ENCODE measurements at regions not wholly inside any gene's neighbourhood (a gene's known extent, or its start where the extent isn't known, plus 50 kb on each side); places are given as distances from the start of the nearest gene placed in this dataset.

DNA sequence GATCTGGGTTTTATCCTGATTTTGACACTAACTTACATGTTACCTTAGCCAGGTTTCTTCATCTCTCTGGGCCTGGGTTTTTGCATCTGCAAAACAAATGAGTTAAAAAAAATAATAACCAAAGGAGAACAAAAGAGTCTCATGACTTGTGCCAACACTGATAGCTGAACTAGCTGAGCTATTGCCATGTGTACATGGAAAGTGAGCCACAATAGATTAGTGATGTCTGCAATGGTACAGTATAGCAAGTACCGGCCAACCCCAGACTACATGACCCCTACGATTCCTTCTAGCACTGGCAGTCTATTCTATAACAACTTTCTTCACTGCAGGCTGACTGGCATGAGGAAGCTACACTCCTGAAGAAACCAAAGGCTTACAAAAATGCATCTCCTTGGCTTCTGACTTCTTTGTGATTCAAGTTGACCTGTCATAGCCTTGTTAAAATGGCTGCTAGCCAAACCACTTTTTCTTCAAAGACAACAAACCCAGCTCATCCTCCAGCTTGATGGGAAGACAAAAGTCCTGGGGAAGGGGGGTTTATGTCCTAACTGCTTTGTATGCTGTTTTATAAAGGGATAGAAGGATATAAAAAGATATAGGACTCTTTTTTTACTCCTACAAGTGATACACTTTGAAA is 123.7 kb downstream of the DAD1 start:
- no peak for DNase-seq (ENCODE audit: low read depth)
- H3K4me3 ChIP-seq (ENCODE audit: low read depth, low read length), result no peak overlapping the region
- TF ChIP-seq, protein P1, sequence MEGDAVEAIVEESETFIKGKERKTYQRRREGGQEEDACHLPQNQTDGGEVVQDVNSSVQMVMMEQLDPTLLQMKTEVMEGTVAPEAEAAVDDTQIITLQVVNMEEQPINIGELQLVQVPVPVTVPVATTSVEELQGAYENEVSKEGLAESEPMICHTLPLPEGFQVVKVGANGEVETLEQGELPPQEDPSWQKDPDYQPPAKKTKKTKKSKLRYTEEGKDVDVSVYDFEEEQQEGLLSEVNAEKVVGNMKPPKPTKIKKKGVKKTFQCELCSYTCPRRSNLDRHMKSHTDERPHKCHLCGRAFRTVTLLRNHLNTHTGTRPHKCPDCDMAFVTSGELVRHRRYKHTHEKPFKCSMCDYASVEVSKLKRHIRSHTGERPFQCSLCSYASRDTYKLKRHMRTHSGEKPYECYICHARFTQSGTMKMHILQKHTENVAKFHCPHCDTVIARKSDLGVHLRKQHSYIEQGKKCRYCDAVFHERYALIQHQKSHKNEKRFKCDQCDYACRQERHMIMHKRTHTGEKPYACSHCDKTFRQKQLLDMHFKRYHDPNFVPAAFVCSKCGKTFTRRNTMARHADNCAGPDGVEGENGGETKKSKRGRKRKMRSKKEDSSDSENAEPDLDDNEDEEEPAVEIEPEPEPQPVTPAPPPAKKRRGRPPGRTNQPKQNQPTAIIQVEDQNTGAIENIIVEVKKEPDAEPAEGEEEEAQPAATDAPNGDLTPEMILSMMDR (IDR thresholded peaks at IDR 0.05; ENCODE audit: low read depth, low read length, missing control alignments), result no peak

- H3K4me3 ChIP-seq (ENCODE audit: low read depth, low read length), result no peak overlapping the region
- peak; percentile 86 for DNase-seq (ENCODE audit: low read depth)
- TF ChIP-seq, protein P1 (IDR thresholded peaks at IDR 0.05; ENCODE audit: low read depth, low read length, missing control alignments), result no peak
Measured at GRCh38 chr14:22464422-22465142, 124.4 kb downstream of the DAD1 start.

DNA sequence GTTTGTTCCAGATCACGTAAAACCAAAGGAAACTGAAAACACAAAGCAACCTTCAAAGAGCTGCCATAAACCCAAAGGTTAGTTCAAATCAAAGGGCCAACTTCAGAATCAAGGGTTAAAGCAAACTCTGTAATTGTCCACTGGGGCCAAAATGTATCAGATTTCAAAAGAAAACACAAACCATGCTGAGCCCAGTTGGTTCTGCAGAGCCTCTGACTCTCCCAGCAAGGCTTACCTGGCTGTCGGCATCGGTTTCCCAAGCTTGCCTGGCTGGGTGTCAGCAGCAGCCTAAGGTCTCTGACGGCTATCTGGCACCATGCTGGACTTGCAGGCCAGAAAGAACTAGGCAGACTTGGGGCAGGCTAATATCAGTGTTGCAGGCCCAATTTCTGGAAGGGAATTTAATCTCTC is 125.3 kb downstream of the DAD1 start:
- H3K4me3 ChIP-seq (ENCODE audit: low read depth, low read length), result no peak overlapping the region
- TF ChIP-seq, protein P1 (IDR thresholded peaks at IDR 0.05; ENCODE audit: low read depth, low read length, missing control alignments), result no peak
- DNase-seq (ENCODE audit: low read depth), result no peak

DNA sequence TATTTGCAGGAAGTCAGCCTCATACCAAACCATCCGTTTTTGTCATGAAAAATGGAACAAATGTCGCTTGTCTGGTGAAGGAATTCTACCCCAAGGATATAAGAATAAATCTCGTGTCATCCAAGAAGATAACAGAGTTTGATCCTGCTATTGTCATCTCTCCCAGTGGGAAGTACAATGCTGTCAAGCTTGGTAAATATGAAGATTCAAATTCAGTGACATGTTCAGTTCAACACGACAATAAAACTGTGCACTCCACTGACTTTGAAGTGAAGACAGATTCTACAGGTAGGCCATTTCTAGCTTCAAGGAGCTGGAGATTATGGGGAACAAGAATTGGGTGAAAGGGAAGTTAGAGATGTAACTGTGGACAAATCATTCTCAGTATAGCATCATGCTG is 126.1 kb downstream of the DAD1 start:
- H3K4me3 ChIP-seq (ENCODE audit: low read depth, low read length), result no peak overlapping the region
- DNase-seq (ENCODE audit: low read depth), result no peak

GRCh38 chr14:22460461-22461195 is 128.4 kb downstream of the DAD1 start:
- no peak overlapping the region for H3K4me3 ChIP-seq (ENCODE audit: low read depth, low read length)
- no peak for DNase-seq (ENCODE audit: low read depth)
- TF ChIP-seq, protein P1 (IDR thresholded peaks at IDR 0.05; ENCODE audit: low read depth, low read length, missing control alignments), result no peak

More for the DNA sequence above, 126.1 kb downstream of the DAD1 start:
- TF ChIP-seq, protein P1 (IDR thresholded peaks at IDR 0.05; ENCODE audit: low read depth, low read length, missing control alignments), result no peak

DNA sequence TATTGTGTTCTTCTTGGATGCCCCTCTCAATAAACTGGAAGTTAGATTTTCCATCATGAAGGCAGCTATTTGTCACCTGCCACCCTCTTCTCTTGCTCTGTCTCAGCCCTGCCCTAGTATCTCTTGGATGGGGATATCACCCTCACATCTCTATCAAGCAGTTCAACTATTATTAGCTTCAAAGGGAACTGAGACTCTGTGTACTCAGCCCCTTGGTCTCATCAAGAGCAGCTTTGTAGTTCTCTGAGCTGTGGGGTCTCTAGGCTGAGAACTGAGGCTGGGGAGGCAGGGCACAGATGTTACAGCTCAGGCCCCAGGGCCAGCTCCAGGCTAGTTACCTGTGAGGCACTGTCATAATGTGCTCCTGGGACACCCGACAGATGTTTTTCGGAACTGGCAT is 130.3 kb downstream of the DAD1 start:
- no peak for DNase-seq (ENCODE audit: low read depth)
- H3K4me3 ChIP-seq (ENCODE audit: low read depth, low read length), result no peak overlapping the region
- TF ChIP-seq, protein P1 (IDR thresholded peaks at IDR 0.05; ENCODE audit: low read depth, low read length, missing control alignments), result no peak

All from GM12864 (cell line).